Ishikawa (cell line): ENCODE measurements at regions not wholly inside any gene's neighbourhood (a gene's known extent, or its start where the extent isn't known, plus 50 kb on each side); places are given as distances from the start of the nearest gene placed in this dataset.

Source experiments
- CREB1 ChIP-seq: IDR thresholded peaks from 2 replicates; pipeline ENCODE4 v1.6.1; 2012; ENCODE audit warnings: low read depth
- REST ChIP-seq: IDR thresholded peaks from 2 replicates; pipeline ENCODE4 v1.6.1; 2012; ENCODE audit warnings: low read depth, mild to moderate bottlenecking
- TAF1 ChIP-seq: IDR thresholded peaks from 2 replicates; pipeline ENCODE4 v1.6.1; 2012; ENCODE audit warnings: low read depth, mild to moderate bottlenecking
- TCF12 ChIP-seq: IDR thresholded peaks from 2 replicates; pipeline ENCODE4 v1.6.1; 2012; ENCODE audit warnings: low read depth
- YY1 ChIP-seq: IDR thresholded peaks from 2 replicates; pipeline ENCODE4 v1.6.1; 2012; ENCODE audit warnings: low read depth

- TF ChIP-seq YY1 (no peak), TCF12 (no peak), REST (no peak), TAF1 (no peak), CREB1 (no peak)
Observed at GRCh38 chr5:155562158-155562557, 548.6 kb downstream of the KIF4B start.
